Neural cell (in vitro differentiated cells): ENCODE measurements at regions not wholly inside any gene's neighbourhood (a gene's known extent, or its start where the extent isn't known, plus 50 kb on each side); places are given as distances from the start of the nearest gene placed in this dataset.

Experiments used
- H2AFZ ChIP-seq: fragments of 200-600, 300-800 bp; sonication (generic), shearing (Covaris generic); 2 replicates; pipeline ENCODE4 v1.6.0; 2014; ENCODE audit warnings: low read depth, mild to moderate bottlenecking, antibody characterized with exemption, low read length, moderate library complexity
- H3F3A ChIP-seq: fragments of 200-600 bp; shearing (Covaris generic); 2 replicates; pipeline ENCODE4 v1.6.1; 2016; ENCODE audit warnings: mild to moderate bottlenecking, moderate library complexity, mixed read lengths, antibody characterized with exemption, low read length; ENCODE audit not compliant: insufficient read depth, poor library complexity, severe bottlenecking
- H3K27ac ChIP-seq: fragments of 200-600, 300-800 bp; sonication (generic), shearing (Covaris generic); 2 replicates; pipeline ENCODE4 v1.5.1; 2014; ENCODE audit warnings: mild to moderate bottlenecking, low read length, moderate library complexity
- H3K27me3 ChIP-seq: fragments of 300-800, 200-600 bp; sonication (generic), shearing (Covaris generic); 2 replicates; pipeline ENCODE4 v1.6.0; 2014; ENCODE audit warnings: mild to moderate bottlenecking, low read depth, low read length, moderate library complexity; ENCODE audit not compliant: insufficient read depth
- H3K36me3 ChIP-seq: fragments of 300-800, 200-600 bp; sonication (generic), shearing (Covaris generic); 2 replicates; pipeline ENCODE4 v1.5.1; 2014; ENCODE audit warnings: mild to moderate bottlenecking, antibody characterized with exemption, low read length, moderate library complexity; ENCODE audit not compliant: insufficient read depth
- H3K4me2 ChIP-seq: fragments of 300-800, 200-600 bp; sonication (generic), shearing (Covaris generic); 2 replicates; pipeline ENCODE4 v1.6.0; 2014; ENCODE audit warnings: mild to moderate bottlenecking, low read length
- H3K4me3 ChIP-seq: fragments of 300-800, 200-600 bp; sonication (generic), shearing (Covaris generic); 2 replicates; pipeline ENCODE4 v1.5.1; 2014; ENCODE audit warnings: mild to moderate bottlenecking, low read length, moderate library complexity
- H3K79me2 ChIP-seq: fragments of 200-600 bp; shearing (Covaris generic); replicated peaks from 2 replicates; pipeline ENCODE4 v1.6.0; 2014; ENCODE audit warnings: mild to moderate bottlenecking, low read length, moderate library complexity; ENCODE audit not compliant: insufficient read depth
- H3K9ac ChIP-seq: fragments of 300-800, 200-600 bp; sonication (generic), shearing (Covaris generic); 2 replicates; pipeline ENCODE4 v1.6.1; 2016; ENCODE audit warnings: mild to moderate bottlenecking, low read length, mixed read lengths
- H3K9me2 ChIP-seq: fragments of 200-600 bp; shearing (Covaris generic); 2 replicates; pipeline ENCODE4 v1.6.1; 2016; ENCODE audit warnings: mild to moderate bottlenecking, low read length, mixed read lengths; ENCODE audit not compliant: insufficient read depth
- H3K9me3 ChIP-seq: fragments of 200-600, 300-800 bp; sonication (generic), shearing (Covaris generic); 2 replicates; pipeline ENCODE4 v1.6.1; 2016; ENCODE audit warnings: mild to moderate bottlenecking, mixed run types, low read length, moderate library complexity, mixed read lengths
- H4K20me1 ChIP-seq: fragments of 200-600 bp; shearing (Covaris generic); 2 replicates; pipeline ENCODE4 v1.6.1; 2016; ENCODE audit warnings: mild to moderate bottlenecking, mixed run types; ENCODE audit not compliant: insufficient read depth
- EP300 ChIP-seq: fragments of 450-650 bp; conservative IDR thresholded peaks from 2 replicates; pipeline ENCODE4 v1.6.1; 2014; ENCODE audit warnings: antibody characterized with exemption, mild to moderate bottlenecking, moderate library complexity; ENCODE audit not compliant: poor library complexity, severe bottlenecking
- EZH2 ChIP-seq: fragments of 200-600, 300-800 bp; shearing (Covaris generic), sonication (generic); IDR thresholded peaks from 2 replicates; pipeline ENCODE4 v1.6.1; 2014; ENCODE audit warnings: antibody characterized with exemption, low read length, borderline replicate concordance, mild to moderate bottlenecking; ENCODE audit not compliant: insufficient read depth, poor library complexity, severe bottlenecking
- MXI1 ChIP-seq: fragments of 450-650 bp; conservative IDR thresholded peaks from 2 replicates; pipeline ENCODE4 v1.6.1; 2014; ENCODE audit warnings: antibody characterized with exemption, mild to moderate bottlenecking; ENCODE audit not compliant: poor library complexity, severe bottlenecking
- POLR2AphosphoS5 ChIP-seq: IDR thresholded peaks from 2 replicates; pipeline ENCODE4 v1.6.1; 2012
- RAD21 ChIP-seq: fragments of 450-650 bp; conservative IDR thresholded peaks from 2 replicates; pipeline ENCODE4 v1.6.1; 2014; ENCODE audit warnings: antibody characterized with exemption, mild to moderate bottlenecking, moderate library complexity
- SMC3 ChIP-seq: fragments of 450-650 bp; conservative IDR thresholded peaks from 2 replicates; pipeline ENCODE4 v1.6.1; 2014; ENCODE audit warnings: antibody characterized with exemption, mild to moderate bottlenecking, moderate library complexity; ENCODE audit not compliant: poor library complexity
- TAF1 ChIP-seq: IDR thresholded peaks from 2 replicates; pipeline ENCODE4 v1.6.1; 2012; ENCODE audit warnings: low read depth
- TF ChIP-seq, protein P1 (sequence below): fragments of 450-650 bp; IDR thresholded peaks from 2 replicates; pipeline ENCODE4 v1.5.1; 2014; ENCODE audit warnings: antibody characterized with exemption, mild to moderate bottlenecking, moderate library complexity; ENCODE audit not compliant: poor library complexity, severe bottlenecking
- TF ChIP-seq, protein P2 (sequence below): IDR thresholded peaks from 2 replicates; pipeline ENCODE4 v1.6.1; 2012; ENCODE audit warnings: borderline replicate concordance

DNA sequence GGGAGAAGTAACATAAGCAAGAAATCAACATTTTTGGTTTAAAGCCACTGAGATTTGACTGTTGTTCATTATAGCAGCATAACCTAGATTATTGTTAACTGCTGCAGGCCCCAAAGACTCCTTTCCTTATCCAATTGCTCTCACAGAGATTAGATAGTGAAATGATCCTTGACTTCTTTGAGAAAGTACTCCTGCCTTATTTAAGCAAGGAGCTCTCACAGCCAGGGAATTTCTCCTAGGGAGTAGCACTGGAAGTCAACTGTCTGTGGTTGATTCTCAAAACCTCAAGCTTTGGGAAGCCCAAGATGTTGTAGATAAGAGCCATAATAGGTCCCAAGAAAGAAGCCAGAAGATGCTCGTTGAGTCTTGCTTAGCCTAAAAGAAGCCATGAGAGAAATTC lies 151.8 kb upstream of the TSC22D2 start:
- H3F3A ChIP-seq, result no peaks in the 10 kb centered on the region
- no peak for TF ChIP-seq POLR2AphosphoS5
- TF ChIP-seq, protein P1, sequence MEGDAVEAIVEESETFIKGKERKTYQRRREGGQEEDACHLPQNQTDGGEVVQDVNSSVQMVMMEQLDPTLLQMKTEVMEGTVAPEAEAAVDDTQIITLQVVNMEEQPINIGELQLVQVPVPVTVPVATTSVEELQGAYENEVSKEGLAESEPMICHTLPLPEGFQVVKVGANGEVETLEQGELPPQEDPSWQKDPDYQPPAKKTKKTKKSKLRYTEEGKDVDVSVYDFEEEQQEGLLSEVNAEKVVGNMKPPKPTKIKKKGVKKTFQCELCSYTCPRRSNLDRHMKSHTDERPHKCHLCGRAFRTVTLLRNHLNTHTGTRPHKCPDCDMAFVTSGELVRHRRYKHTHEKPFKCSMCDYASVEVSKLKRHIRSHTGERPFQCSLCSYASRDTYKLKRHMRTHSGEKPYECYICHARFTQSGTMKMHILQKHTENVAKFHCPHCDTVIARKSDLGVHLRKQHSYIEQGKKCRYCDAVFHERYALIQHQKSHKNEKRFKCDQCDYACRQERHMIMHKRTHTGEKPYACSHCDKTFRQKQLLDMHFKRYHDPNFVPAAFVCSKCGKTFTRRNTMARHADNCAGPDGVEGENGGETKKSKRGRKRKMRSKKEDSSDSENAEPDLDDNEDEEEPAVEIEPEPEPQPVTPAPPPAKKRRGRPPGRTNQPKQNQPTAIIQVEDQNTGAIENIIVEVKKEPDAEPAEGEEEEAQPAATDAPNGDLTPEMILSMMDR, result no peak
- TF ChIP-seq MXI1, result no peak
- TF ChIP-seq RAD21, result no peak
- TF ChIP-seq, protein P2, sequence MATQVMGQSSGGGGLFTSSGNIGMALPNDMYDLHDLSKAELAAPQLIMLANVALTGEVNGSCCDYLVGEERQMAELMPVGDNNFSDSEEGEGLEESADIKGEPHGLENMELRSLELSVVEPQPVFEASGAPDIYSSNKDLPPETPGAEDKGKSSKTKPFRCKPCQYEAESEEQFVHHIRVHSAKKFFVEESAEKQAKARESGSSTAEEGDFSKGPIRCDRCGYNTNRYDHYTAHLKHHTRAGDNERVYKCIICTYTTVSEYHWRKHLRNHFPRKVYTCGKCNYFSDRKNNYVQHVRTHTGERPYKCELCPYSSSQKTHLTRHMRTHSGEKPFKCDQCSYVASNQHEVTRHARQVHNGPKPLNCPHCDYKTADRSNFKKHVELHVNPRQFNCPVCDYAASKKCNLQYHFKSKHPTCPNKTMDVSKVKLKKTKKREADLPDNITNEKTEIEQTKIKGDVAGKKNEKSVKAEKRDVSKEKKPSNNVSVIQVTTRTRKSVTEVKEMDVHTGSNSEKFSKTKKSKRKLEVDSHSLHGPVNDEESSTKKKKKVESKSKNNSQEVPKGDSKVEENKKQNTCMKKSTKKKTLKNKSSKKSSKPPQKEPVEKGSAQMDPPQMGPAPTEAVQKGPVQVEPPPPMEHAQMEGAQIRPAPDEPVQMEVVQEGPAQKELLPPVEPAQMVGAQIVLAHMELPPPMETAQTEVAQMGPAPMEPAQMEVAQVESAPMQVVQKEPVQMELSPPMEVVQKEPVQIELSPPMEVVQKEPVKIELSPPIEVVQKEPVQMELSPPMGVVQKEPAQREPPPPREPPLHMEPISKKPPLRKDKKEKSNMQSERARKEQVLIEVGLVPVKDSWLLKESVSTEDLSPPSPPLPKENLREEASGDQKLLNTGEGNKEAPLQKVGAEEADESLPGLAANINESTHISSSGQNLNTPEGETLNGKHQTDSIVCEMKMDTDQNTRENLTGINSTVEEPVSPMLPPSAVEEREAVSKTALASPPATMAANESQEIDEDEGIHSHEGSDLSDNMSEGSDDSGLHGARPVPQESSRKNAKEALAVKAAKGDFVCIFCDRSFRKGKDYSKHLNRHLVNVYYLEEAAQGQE, result no peak
- no peak for TF ChIP-seq EP300
- no peak for TF ChIP-seq TAF1
- no peak for TF ChIP-seq SMC3
- TF ChIP-seq EZH2, result no peak
- no peaks in the 10 kb centered on the region for H3K9me3 ChIP-seq
- H3K36me3 ChIP-seq, result no peaks in the 10 kb centered on the region
- H3K4me3 ChIP-seq, result no peak overlapping the region
- H3K4me2 ChIP-seq, result no peak overlapping the region
- no peaks in the 10 kb centered on the region for H3K9me2 ChIP-seq
- H3K27me3 ChIP-seq, result no peaks in the 10 kb centered on the region
- H2AFZ ChIP-seq, result no peak overlapping the region
- no peak overlapping the region for H3K27ac ChIP-seq
- no peak overlapping the region for H3K9ac ChIP-seq
- no peaks in the 10 kb centered on the region for H3K79me2 ChIP-seq
- H4K20me1 ChIP-seq, result no peaks in the 10 kb centered on the region

DNA sequence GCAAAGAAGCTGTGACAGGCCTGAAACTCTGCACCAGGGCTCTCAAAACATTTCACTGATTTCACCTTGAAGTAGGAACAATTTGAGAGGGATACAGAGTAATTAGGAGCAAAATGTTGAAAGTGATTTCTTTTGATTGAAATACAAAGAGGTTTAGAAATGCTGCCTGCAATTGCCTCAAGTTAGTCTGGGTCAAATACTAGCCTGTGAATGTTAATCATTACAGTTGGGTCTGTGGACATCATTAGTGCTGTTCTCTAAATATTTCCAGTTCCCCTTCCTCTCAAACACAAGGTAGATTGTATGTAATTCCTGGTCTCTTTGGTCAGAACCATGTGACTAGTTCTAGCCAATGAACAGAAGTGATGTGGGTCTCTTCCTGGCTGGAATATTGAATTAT lies 152.3 kb upstream of the TSC22D2 start:
- Histone ChIP-seq H4K20me1 (no peaks in the 10 kb centered on the region), H3K79me2 (no peaks in the 10 kb centered on the region), H3K36me3 (no peaks in the 10 kb centered on the region), H3K4me2 (no peak overlapping the region), H3K27me3 (no peaks in the 10 kb centered on the region), H3K4me3 (no peak overlapping the region), H3K9me3 (no peaks in the 10 kb centered on the region), H3K9me2 (no peaks in the 10 kb centered on the region), H3K9ac (no peak overlapping the region), H3K27ac (no peak overlapping the region), H3F3A (no peaks in the 10 kb centered on the region), H2AFZ (no peak overlapping the region)
- TF ChIP-seq, protein P1, result no peak
- no peak for TF ChIP-seq RAD21
- TF ChIP-seq, protein P2, result no peak
- TF ChIP-seq EP300, result no peak
- no peak for TF ChIP-seq SMC3
- no peak for TF ChIP-seq EZH2
- no peak for TF ChIP-seq TAF1
